HEK293T (cell line): ENCODE measurements at regions not wholly inside any gene's neighbourhood (a gene's known extent, or its start where the extent isn't known, plus 50 kb on each side); places are given as distances from the start of the nearest gene placed in this dataset.

ENCODE experiments used
- ARNT ChIP-seq: fragments of 450-650 bp; IDR thresholded peaks from 2 replicates; pipeline ENCODE4 v1.6.1; 2017; ENCODE audit warnings: mild to moderate bottlenecking
- BHLHE40 ChIP-seq: fragments of 450-650 bp; IDR thresholded peaks from 2 replicates; pipeline ENCODE4 v1.6.1; 2016; ENCODE audit warnings: mild to moderate bottlenecking, moderate library complexity, borderline replicate concordance
- NFRKB ChIP-seq: fragments of 450-650 bp; IDR thresholded peaks from 2 replicates; pipeline ENCODE4 v1.6.1; 2016; ENCODE audit warnings: mild to moderate bottlenecking, moderate library complexity
- SP1 ChIP-seq: fragments of 450-650 bp; IDR thresholded peaks from 2 replicates; pipeline ENCODE4 v1.6.1; 2017
- SUZ12 ChIP-seq: fragments of 450-650 bp; IDR thresholded peaks from 2 replicates; pipeline ENCODE4 v1.6.1; 2016; ENCODE audit warnings: mild to moderate bottlenecking
- ZNF384 ChIP-seq: fragments of 450-650 bp; IDR thresholded peaks from 2 replicates; pipeline ENCODE4 v1.6.1; 2016

DNA sequence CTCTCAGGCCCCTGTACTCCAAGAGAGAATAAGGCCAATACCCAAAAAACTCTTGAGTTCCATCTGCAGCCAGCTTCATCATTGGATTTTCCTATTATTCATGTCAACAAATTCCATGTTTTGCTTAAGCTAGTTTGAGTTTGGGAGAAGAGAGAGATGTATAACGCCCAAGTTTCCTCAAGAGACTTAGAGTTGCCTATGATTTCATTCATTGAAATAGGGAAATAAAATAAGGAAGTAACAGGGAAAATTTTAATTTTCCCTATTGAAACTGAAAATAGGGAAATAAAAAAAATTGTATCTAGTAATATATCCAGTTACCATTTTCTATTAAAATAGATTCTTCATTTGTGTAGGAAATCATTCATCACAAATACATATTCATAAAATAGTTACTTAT, 66.5 kb upstream of the SVIL start:
- TF ChIP-seq SUZ12: no peak
- no peak for TF ChIP-seq ZNF384
- no peak for TF ChIP-seq SP1
- no peak for TF ChIP-seq BHLHE40
- TF ChIP-seq NFRKB: no peak
- no peak for TF ChIP-seq ARNT
